ENCODE measurements at regions not wholly inside any gene's neighbourhood (a gene's known extent, or its start where the extent isn't known, plus 50 kb on each side); places are given as distances from the start of the nearest gene placed in this dataset.

- TF ChIP-seq ZFX (IDR thresholded peaks at IDR 0.05; ENCODE audit: borderline replicate concordance) (no peak), CTCF (IDR thresholded peaks at IDR 0.05) (no peak)
- H3K27ac ChIP-seq: no peak overlapping the region
Measured at GRCh38 chr1:34685225-34685624, 69.6 kb upstream of the GJB5 start.

DNA sequence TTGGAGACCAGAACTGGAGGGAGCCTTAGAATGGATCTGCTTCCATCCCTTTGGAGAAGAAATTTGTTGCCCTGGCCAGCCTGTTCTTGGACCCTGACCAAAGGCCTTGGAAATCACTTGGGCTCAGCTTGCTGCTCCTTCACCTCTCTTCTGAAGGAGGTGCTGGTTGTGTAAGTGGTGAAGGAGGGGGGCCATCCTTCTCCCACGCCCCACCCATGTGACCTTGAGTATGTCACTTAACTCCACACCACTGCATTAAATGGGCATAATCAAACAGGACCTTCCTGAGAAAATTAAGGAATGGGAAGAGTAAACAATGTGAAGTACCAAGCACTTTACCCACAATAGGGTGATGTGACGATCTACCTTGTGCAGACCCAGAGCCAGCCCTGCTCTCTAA is 68.3 kb upstream of the GJB5 start:
- no peak overlapping the region for H3K27ac ChIP-seq
- TF ChIP-seq ZFX (IDR thresholded peaks at IDR 0.05; ENCODE audit: borderline replicate concordance) (no peak), CTCF (IDR thresholded peaks at IDR 0.05) (no peak)

- no peak overlapping the region for H3K27ac ChIP-seq
- no peak for TF ChIP-seq ZFX (IDR thresholded peaks at IDR 0.05; ENCODE audit: borderline replicate concordance)
- no peak for TF ChIP-seq CTCF (IDR thresholded peaks at IDR 0.05)
Measured at GRCh38 chr1:34688006-34688741, 66.7 kb upstream of the GJB5 start.

DNA sequence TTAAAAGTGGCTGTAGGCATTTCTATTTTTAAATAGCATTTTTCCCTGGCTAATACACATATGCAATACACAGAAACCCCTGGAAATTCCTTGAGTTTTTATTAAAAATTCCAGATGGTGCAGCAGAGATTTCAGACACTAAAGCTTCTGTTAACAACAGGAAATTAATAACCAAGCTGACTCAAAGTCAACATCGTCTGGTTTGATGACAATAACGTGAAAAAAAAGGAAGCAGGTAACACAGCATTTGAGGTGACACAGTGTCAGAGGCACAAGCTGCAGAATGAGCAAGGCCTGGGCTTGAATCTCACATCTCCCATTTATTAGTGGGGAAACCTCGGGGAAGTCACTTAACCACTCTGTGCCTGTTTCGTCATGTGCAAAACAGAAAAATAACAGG is 64.6 kb upstream of the GJB5 start:
- no peak for TF ChIP-seq ZFX (IDR thresholded peaks at IDR 0.05; ENCODE audit: borderline replicate concordance)
- no peak overlapping the region for H3K27ac ChIP-seq

GRCh38 chr1:34693081-34693480 is 61.8 kb upstream of the GJB5 start:
- TF ChIP-seq CTCF (IDR thresholded peaks at IDR 0.05): no peak
- no peak for TF ChIP-seq ZFX (IDR thresholded peaks at IDR 0.05; ENCODE audit: borderline replicate concordance)

DNA sequence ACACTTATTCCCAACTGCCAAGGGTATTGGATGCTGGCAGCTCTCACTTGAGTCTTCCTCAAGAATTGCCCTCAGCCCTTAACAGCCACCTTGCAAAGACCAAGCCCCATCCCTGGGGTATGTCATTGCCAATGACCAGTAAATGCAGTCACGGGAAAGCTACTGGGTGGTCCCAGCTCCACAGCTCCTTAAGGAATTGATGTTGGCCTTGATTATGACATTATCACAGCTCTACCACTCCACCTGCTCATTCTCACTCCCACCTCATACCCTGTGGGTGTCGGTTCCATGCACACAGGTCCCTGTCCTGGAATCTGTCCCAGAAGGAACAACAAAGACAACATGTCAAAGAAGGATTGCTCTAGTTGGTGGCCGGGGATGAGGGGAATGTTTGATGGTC is 60.5 kb upstream of the GJB5 start:
- TF ChIP-seq ZFX (IDR thresholded peaks at IDR 0.05; ENCODE audit: borderline replicate concordance): no peak
- TF ChIP-seq CTCF (IDR thresholded peaks at IDR 0.05): no peak
- H3K27ac ChIP-seq: no peak overlapping the region

More at GRCh38 chr1:34693081-34693480, 61.8 kb upstream of the GJB5 start:
- no peak overlapping the region for H3K27ac ChIP-seq

GRCh38 chr1:34695580-34695979 is 59.3 kb upstream of the GJB5 start:
- H3K27ac ChIP-seq: no peak overlapping the region

More at GRCh38 chr1:34695580-34695979, 59.3 kb upstream of the GJB5 start:
- TF ChIP-seq CTCF (IDR thresholded peaks at IDR 0.05) (no peak), ZFX (IDR thresholded peaks at IDR 0.05; ENCODE audit: borderline replicate concordance) (no peak)
